GM18520 (cell line): ENCODE measurements at regions not wholly inside any gene's neighbourhood (a gene's known extent, or its start where the extent isn't known, plus 50 kb on each side); places are given as distances from the start of the nearest gene placed in this dataset.
"Not testable (repeated sequence)": the region's sequence is repeated elsewhere in the genome, so short reads cannot be mapped to it uniquely, and the experiment has no call there.

ENCODE experiments used
- ATAC-seq: cut with Tn5 transposase; IDR thresholded peaks from one replicate; pipeline ENCODE4 v1.9.1; 2021; ENCODE audit not compliant: unreplicated experiment

DNA sequence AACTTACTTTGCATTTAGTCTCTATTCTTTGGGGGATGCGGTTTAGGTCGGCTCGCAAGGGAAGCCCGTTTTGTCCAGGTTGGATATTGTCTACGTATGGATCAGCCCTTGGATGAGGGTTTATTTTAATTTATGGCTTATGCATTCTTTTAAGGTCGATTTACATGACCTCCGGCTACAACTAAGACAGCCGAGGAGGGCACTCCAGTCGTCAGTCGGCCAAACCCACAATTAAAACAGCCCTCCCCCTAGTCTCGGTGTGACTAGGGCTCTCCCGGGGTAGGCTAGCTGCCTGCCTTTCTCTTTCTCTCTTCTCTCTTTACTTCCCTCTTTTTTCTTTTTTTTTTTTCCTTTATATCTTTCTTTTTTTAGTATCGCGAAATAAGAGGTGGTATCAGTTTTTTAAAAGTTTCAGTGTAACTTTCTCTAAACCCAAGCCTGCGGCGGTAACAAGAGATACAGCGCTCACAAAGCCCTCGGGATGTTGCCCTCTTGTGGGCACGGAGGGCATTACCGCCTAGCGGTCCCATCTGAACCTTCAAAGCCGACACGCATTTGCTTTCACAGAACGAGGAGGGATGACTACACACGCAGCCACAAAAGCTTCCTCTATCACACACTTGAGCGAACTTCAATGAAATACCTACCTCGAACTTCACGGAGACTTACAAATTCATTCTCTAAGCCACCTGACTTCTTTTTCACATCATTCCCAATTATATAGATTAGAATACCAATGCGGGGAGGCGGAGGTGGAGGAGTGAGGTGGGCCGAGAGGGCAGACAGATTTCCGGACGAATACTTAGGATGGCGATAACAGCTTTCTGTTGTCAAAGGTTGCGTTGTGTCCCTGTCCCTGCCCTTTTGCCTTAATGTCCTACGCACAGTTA lies 132.3 kb upstream of the C11orf58 start:
- ATAC-seq, result peak; percentile 94

DNA sequence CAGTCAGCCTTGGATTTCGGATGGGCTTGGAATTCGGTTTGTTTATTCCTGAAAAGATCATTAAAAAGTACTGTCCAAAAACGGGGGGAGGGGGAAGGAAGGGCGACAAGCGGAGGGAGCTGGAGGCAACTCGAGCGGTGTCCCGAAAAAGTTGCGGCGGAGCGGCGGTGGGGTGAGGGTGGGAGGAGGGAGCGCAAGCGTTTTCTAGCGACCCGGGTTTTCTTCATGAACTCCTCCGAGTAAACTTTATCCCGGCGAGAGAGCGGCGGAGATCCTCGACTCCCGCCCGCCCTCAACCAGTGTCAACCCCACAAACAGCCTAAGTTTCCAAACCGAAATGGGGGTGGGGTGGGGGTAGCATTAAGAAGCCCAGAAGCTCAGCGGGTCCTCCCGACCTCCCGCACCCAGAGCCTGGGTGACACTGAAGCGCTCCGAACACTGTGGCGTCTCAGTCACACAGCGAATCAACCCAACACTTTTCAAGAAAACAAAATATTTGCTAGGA lies 133.0 kb upstream of the C11orf58 start:
- ATAC-seq, result no peak

DNA sequence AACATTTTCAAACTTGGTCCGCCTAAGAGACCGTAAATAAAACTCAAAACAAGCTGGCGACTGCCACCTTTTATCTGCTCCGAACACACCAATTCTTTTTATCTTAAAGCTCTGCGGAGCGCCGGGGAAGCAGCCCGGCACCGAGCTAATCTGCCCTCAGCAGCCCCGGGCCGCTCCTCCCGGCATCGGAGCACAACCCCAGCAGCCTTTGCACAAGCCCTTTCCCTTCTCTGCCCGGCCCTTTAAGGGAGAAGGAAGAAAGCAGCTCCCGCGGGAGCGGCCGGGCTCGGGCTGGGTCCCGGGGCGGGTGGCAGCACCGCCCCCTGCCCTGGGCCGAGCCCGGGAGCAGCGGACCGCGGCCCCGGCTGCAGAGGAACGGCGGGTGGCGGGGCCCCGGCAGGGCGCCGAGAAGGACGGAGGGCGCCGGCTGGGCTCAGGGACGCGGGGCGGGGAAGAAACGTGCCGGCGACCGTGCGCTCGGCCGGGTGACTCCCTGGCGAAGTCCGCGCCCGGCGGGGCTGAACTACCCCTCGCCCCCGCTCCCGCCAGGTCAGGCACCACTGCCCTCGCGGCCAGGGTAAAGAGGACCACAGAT lies 133.6 kb upstream of the C11orf58 start:
- ATAC-seq, result no peak

- ATAC-seq, result no peak
Observed at GRCh38 chr11:16603890-16604793, 134.3 kb upstream of the C11orf58 start.

DNA sequence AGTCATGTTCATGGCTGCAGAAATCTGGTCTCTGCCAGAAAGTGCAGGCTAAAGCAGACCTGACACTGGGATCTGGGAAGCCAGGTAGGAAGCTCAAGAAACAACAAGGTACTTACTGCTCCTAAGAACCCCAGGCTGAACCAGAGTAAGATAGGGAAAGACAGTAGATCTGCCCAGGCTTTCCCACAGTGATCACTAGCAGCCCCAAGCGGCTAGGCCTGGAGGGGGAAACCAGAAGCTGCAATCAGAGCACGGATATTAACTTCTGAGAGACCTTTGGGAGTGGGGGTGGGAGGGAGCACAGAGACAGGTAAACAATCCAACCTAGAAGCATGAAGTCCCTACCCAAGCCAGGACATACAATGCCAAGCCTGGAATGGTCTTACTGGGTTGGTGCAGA lies 135.2 kb upstream of the C11orf58 start:
- no peak for ATAC-seq

GRCh38 chr11:16598906-16599305 lies 139.5 kb upstream of the C11orf58 start:
- ATAC-seq, result no peak

DNA sequence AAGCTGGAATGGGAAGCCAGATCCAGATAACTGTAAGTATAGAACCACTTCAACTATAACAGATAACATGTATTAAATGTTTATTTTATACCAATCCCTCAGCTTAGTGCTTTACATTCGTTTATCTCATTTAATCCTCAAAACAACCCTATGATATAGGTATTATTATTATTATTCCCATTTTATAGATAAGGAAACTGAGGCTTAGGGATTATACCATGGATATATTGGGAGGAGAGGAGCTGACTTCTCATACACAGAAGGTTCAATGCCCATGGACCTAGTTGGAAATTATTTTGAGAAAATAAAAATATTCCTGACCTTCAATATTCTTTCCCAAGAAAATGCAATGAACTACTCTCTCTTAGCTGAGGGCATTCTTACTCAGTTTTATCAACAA lies 140.4 kb upstream of the C11orf58 start:
- ATAC-seq, result no peak

DNA sequence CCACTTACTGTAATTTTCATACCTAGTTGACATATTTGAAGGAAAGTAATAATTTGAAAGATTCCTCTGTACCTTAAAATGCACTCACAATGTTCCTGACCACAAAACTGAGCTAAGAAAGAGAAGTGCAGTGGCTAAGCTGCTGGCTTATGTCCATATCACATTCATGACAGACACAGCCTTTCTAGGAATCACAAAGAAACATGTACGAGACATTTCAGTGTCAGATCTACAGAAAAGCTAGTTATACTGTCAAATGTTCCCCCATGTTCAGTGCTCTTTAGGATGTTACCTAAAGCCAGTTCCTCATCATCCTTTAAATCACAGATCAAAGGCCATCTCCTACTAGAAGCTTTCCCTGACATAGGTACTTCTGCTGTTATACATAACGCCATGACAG lies 142.2 kb upstream of the C11orf58 start:
- no peak for ATAC-seq

DNA sequence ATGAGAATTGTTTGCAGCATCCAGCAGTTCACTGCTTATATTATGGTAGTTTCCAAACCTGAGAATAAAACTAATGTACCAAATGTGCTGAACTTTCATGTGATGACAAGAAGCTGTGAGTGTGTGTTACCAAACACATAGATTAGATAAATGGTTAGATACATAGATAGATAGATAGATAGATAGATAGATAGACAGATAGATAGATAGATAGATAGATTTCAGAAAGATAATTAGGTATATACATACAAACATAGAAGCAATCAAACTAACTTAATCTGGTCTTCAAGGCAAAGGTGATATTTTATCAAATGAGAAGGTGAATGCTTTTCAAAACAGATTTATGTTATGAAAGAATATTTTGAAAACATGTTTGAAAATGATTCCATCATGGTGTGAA lies 147.3 kb upstream of the C11orf58 start:
- no peak for ATAC-seq

GRCh38 chr11:16587670-16588069 lies 150.8 kb upstream of the C11orf58 start:
- ATAC-seq, result no peak

GRCh38 chr11:16584569-16584968 lies 153.9 kb upstream of the C11orf58 start:
- no peak for ATAC-seq

- ATAC-seq, result not testable (repeated sequence)
Observed at GRCh38 chr11:16581078-16581477, 157.4 kb upstream of the C11orf58 start.

DNA sequence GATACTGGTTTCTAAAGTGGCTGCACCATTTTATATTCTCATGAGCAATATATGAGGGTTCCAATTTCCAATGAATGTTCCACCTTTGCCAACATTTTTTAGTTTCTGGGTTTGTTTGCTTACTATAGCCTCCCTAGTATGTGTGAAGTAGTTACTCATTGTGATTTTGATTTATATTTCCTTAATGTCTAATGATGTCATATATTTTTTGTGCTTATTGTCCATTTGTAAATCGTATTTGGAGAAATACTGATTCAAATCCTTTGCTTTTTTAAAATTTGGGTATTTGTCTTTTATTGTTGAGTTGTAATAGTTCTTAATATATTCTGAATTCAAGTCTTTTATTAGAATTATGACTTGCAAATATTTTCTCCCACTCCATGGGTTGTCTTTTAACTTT lies 161.0 kb upstream of the C11orf58 start:
- no peak for ATAC-seq

DNA sequence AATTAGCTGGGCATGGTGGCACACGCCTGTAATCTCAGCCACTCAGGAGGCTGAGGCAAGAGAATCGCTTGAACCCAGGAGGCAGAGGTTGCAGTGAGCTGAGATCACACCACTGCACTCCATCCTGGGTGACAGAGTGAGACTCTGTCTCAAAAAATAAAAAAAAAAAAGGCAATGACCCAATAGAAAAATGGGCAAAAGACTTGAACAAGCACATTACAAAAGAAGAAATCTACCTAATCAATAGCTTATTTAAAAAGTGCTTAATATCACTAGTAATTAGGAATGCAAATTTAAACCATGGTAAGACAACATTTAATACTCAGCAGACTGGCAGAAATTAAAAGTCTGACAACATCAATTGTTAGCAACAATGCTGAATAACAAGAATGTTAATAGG lies 163.6 kb upstream of the C11orf58 start:
- not testable (repeated sequence) for ATAC-seq

- no peak for ATAC-seq
Observed at GRCh38 chr11:16572945-16573344, 165.5 kb upstream of the C11orf58 start.

GRCh38 chr11:16561150-16561549 lies 177.3 kb upstream of the C11orf58 start:
- no peak for ATAC-seq

GRCh38 chr11:16558494-16558893 lies 180.0 kb upstream of the C11orf58 start:
- no peak for ATAC-seq

- ATAC-seq, result no peak
Observed at GRCh38 chr11:16555956-16556355, 182.5 kb upstream of the C11orf58 start.

- ATAC-seq, result no peak
Observed at GRCh38 chr11:16554361-16554760, 184.1 kb upstream of the C11orf58 start.

DNA sequence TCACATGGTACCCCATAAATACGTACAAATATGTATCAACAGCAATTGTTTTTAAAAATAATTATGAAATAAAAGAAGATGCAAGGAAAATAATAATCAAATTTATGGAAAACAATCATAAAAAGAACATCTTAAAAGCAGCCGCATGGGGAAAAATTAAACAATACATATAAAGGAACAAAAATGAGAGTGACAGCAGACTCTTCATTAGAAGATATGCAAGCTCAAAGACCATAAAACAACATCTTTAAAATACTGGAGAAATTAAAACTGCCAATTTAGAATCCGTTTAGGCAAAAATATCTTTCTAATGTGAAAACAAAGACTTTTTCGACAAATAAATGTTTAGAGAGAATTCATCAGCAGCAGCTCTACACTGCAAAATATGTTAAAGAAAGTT lies 190.6 kb upstream of the C11orf58 start:
- no peak for ATAC-seq

DNA sequence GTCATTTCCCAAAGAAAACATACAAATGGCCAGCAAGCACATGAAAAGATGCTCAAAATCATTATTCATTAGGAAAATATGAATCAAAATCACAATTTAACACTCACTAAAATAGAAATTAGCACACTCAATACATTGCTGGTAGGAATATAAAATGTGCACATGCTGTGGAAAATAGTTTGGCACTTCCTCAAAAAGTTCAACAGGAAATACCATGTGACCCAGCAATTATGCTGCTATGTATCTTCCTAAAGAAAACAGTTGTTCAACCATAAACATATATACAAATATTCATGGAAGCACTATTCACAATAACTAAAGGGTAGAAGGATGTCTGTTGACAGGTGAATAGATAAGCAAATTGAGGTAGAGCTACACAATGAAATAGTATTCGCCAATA lies 187.3 kb upstream of the SOX6 start:
- ATAC-seq, result no peak
